GM12873 (cell line): ENCODE measurements at regions not wholly inside any gene's neighbourhood (a gene's known extent, or its start where the extent isn't known, plus 50 kb on each side); places are given as distances from the start of the nearest gene placed in this dataset.

Experiments
- TF ChIP-seq, protein P1 (sequence below): IDR thresholded peaks from 2 replicates; pipeline ENCODE4 v1.5.1; 2012; ENCODE audit warnings: low read depth, mild to moderate bottlenecking, moderate library complexity, low read length, control low read depth; ENCODE audit not compliant: insufficient read depth; ENCODE audit errors: missing control alignments

DNA sequence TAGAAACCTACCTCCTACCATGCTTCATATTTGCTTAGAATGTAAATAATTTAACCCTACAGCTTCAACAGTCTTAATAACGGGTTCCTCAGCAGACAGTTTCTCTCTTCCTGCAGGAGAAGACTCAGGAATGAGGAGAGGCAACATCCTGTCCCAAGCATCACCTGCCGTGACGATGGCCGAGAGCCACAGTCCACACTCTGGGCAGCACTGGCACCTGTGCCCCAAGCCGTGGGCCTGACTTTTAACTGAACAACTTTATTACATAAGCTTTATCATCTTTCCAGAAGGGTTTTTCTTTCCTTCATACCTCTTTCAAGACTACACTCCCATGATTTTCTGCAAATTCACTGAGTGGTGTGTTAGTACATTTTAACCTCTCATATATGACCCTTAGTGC, 856.0 kb downstream of the GALR1 start:
- TF ChIP-seq, protein P1, sequence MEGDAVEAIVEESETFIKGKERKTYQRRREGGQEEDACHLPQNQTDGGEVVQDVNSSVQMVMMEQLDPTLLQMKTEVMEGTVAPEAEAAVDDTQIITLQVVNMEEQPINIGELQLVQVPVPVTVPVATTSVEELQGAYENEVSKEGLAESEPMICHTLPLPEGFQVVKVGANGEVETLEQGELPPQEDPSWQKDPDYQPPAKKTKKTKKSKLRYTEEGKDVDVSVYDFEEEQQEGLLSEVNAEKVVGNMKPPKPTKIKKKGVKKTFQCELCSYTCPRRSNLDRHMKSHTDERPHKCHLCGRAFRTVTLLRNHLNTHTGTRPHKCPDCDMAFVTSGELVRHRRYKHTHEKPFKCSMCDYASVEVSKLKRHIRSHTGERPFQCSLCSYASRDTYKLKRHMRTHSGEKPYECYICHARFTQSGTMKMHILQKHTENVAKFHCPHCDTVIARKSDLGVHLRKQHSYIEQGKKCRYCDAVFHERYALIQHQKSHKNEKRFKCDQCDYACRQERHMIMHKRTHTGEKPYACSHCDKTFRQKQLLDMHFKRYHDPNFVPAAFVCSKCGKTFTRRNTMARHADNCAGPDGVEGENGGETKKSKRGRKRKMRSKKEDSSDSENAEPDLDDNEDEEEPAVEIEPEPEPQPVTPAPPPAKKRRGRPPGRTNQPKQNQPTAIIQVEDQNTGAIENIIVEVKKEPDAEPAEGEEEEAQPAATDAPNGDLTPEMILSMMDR: no peak

DNA sequence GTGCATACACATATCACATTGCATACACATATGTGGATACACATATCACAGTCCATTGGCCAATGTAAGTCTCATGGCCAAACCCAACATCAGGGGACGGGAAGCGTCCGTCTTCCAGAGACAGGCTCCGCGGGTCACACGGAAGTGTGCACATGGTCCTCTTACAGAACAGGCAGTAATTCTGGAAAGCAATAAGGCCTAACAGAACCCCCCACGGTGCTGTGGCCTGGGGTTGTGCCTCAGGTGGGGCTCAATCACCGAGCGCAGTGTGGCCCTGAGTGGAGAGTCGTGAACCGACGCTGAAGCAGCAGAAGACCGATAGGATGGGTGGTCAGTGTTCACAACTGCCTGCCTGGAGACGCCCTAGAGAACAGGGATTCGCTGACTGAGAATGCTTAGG, 857.3 kb downstream of the GALR1 start:
- TF ChIP-seq, protein P1: no peak

DNA sequence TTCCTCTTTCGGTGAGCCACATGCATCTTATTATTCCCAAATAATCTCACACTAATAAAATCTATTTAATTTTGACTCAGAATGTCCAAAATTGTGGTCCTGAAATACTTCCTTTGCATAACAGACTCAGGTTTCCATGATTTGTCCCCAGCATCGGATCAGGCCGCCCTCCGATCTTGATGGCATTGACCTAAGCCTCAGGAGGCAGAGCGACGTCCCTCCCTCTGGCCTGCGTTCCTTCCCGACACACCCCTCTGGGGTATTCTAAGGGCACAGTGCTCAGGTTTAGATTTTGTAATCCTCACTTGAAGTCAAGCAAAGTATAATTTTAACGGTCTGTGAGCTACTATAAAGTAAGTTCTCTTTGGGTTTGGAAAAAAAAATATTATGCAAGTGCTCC, 857.7 kb downstream of the GALR1 start:
- TF ChIP-seq, protein P1: no peak

DNA sequence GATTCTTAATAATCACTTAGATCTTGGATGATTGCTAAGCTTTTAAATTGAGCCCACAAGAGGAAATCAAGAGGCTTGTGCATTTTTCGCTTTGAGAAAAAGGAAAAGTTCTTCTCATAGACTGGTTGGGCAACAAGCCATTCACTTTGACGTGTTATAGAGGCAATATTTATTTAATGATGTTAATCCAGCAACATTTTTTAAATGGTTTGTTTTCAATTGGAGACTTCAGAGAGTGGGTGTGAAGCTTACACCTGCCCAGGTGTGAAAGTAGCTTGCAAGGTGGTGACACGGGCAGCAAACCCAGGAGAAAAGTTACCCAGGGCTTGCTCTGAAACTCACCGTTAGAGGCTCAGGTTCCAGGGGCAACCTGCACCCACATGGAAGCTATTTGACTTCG, 858.9 kb downstream of the GALR1 start:
- TF ChIP-seq, protein P1: no peak

DNA sequence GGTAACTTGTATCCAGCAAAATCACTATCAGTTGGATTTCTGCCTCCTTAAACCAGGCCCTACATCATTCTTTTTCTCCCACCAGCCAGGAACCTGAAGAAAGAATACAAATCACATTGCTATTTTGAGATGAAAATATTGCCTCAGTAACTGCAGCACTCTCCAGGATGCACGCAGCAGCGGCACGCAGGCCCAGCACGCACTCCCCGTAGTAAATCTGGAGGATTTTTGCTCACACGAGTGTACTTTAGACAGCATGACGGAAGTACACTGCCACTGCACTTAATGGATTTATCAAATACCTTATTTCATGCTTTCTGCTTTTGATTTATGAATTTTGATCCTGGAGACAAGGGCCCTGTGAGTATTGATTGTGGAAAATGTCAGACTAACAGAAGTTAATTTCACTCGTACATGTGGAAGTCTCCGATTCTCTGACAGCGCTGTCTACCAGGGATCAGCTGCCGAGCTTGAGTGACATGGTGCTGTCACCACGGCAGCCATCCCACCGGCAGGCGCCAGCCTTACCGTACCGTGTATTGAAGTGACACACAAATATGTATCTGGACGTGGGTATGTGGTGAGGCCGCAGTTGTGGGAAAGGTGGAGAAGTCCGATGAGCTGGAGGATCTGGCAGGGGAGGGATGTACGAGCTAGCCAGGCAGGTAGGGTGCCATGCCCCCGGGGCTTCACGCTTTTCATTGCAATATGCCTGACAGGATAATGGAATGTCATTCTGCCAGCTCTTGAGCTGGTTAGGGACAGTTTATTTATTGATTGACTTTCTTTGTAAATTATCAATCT, 863.7 kb downstream of the GALR1 start:
- TF ChIP-seq, protein P1: no peak

DNA sequence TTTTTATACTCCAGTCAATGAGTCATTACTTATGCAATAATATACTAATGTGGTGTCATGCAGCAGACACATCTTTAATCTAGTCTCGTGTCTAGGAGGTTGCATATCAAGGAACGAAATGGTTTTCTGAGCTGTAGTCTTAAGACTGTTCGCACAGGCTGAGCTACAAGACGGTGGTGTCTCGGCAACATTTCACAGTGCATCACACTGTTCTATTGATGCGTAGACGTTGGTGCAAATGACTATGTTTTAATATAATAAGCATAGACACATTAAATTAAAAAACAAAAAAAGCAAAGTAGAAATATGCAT, 864.2 kb downstream of the GALR1 start:
- TF ChIP-seq, protein P1: no peak

DNA sequence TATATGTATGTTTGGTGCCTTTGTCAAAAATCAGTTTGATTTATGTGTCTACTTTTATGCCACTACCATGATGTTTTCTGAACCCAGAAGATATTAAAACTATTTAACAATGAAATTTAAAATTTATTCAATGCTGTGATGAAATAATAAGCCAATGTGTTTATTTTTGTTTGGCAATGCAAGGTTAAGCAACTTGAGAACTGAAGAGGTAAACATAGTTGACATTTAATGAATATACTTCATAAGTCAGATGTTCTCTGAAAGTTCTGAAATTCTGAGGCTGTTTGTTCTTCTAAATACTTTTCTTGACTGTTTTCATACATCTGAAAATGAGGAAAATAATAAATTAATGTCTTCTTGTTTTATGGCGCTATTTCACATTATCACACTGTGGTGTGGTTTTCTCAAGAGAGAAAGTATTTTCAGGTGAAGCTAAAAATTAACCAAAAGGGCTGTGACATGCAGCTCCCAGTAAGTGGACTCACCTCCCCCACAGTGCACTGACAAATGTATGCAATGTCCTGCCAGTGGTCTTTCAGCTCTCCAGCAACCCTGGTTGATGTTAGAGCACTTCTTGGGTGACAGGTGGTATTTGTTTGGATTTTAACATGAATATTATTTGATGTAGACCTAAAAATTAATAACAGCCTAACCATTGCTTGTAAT, 863.6 kb upstream of the SALL3 start:
- TF ChIP-seq, protein P1: no peak
